ENCODE measurements at regions not wholly inside any gene's neighbourhood (a gene's known extent, or its start where the extent isn't known, plus 50 kb on each side); places are given as distances from the start of the nearest gene placed in this dataset.

- intact Hi-C loops (cut with DNase I) = no loop called here
- Histone ChIP-seq H3K4me1 (ENCODE audit: control insufficient read depth in 2 of 3, insufficient read depth in 2 of 3, low read depth in 1 of 3, low read length in 3 of 3) (peaks cover 0 to 2% (median 0%) of the 10 kb centered on the region in 3 donors), H3K27me3 (ENCODE audit: control insufficient read depth, insufficient read depth, low read length) (no peaks in the 10 kb centered on the region), H3K27ac (ENCODE audit: low read depth in 2 of 2, low read length in 2 of 2) (no peak overlapping the region), H3K9me3 (ENCODE audit: control insufficient read depth in 2 of 3, insufficient read depth in 1 of 3, low read length in 3 of 3) (no peaks in the 10 kb centered on the region), H3K36me3 (ENCODE audit: control insufficient read depth in 2 of 3, insufficient read depth in 3 of 3, low read length in 3 of 3) (no peaks in the 10 kb centered on the region), H3K9ac (ENCODE audit: low read length in 3 of 3) (no peak overlapping the region), H3K4me3 (ENCODE audit: low read length in 3 of 3) (no peak overlapping the region)
- FAIRE-seq (no peak), DNase-seq (no peak)
- no peak for TF ChIP-seq CTCF (IDR thresholded peaks at IDR 0.05; ENCODE audit: borderline replicate concordance, extremely low read depth, insufficient read depth)
Observed at GRCh38 chr15:77811270-77811669, 178.6 kb upstream of the LINGO1 start.

- Histone ChIP-seq H3K4me1 (ENCODE audit: control insufficient read depth in 2 of 3, insufficient read depth in 2 of 3, low read depth in 1 of 3, low read length in 3 of 3) (peaks cover 0 to 2% (median 0%) of the 10 kb centered on the region in 3 donors), H3K4me3 (ENCODE audit: low read length in 3 of 3) (no peak overlapping the region), H3K9ac (ENCODE audit: low read length in 3 of 3) (no peak overlapping the region), H3K27ac (ENCODE audit: low read depth in 2 of 2, low read length in 2 of 2) (no peak overlapping the region), H3K9me3 (ENCODE audit: control insufficient read depth in 2 of 3, insufficient read depth in 1 of 3, low read length in 3 of 3) (no peaks in the 10 kb centered on the region), H3K36me3 (ENCODE audit: control insufficient read depth in 2 of 3, insufficient read depth in 3 of 3, low read length in 3 of 3) (no peaks in the 10 kb centered on the region), H3K27me3 (ENCODE audit: control insufficient read depth, insufficient read depth, low read length) (no peaks in the 10 kb centered on the region)
- peak in 3 of 5 donors; percentile 26 to 71 (median 39) for DNase-seq
- intact Hi-C loops (cut with DNase I) = no loop called here
- TF ChIP-seq CTCF (IDR thresholded peaks at IDR 0.05; ENCODE audit: borderline replicate concordance, extremely low read depth, insufficient read depth) = no peak
- no peak for FAIRE-seq
Observed at GRCh38 chr15:77810130-77810571, 177.4 kb upstream of the LINGO1 start.

GRCh38 chr15:77808581-77809177 is 176.0 kb upstream of the LINGO1 start:
- Histone ChIP-seq H3K27ac (ENCODE audit: low read depth in 2 of 2, low read length in 2 of 2) (no peak overlapping the region), H3K27me3 (ENCODE audit: control insufficient read depth, insufficient read depth, low read length) (no peaks in the 10 kb centered on the region), H3K9ac (ENCODE audit: low read length in 3 of 3) (no peak overlapping the region), H3K36me3 (ENCODE audit: control insufficient read depth in 2 of 3, insufficient read depth in 3 of 3, low read length in 3 of 3) (no peaks in the 10 kb centered on the region), H3K4me3 (ENCODE audit: low read length in 3 of 3) (no peak overlapping the region), H3K9me3 (ENCODE audit: control insufficient read depth in 2 of 3, insufficient read depth in 1 of 3, low read length in 3 of 3) (no peaks in the 10 kb centered on the region), H3K4me1 (ENCODE audit: control insufficient read depth in 2 of 3, insufficient read depth in 2 of 3, low read depth in 1 of 3, low read length in 3 of 3) (peaks cover 0 to 2% (median 0%) of the 10 kb centered on the region in 3 donors)
- no peak for TF ChIP-seq CTCF (IDR thresholded peaks at IDR 0.05; ENCODE audit: borderline replicate concordance, extremely low read depth, insufficient read depth)
- FAIRE-seq (no peak), DNase-seq (no peak)
- intact Hi-C loops (cut with DNase I) = no loop called here

- DNase-seq (no peak), FAIRE-seq (no peak)
- no peak for TF ChIP-seq CTCF (IDR thresholded peaks at IDR 0.05; ENCODE audit: borderline replicate concordance, extremely low read depth, insufficient read depth)
Observed at GRCh38 chr15:77808075-77808474, 175.4 kb upstream of the LINGO1 start.

More at GRCh38 chr15:77808075-77808474, 175.4 kb upstream of the LINGO1 start:
- no peaks in the 10 kb centered on the region for H3K27me3 ChIP-seq (ENCODE audit: control insufficient read depth, insufficient read depth, low read length)
- no peak overlapping the region for H3K9ac ChIP-seq (ENCODE audit: low read length in 3 of 3)
- no peak overlapping the region for H3K27ac ChIP-seq (ENCODE audit: low read depth in 2 of 2, low read length in 2 of 2)
- intact Hi-C loops (cut with DNase I) = no loop called here
- H3K4me1 ChIP-seq (ENCODE audit: control insufficient read depth in 2 of 3, insufficient read depth in 2 of 3, low read depth in 1 of 3, low read length in 3 of 3) = peaks cover 0 to 2% (median 0%) of the 10 kb centered on the region in 3 donors
- no peaks in the 10 kb centered on the region for H3K9me3 ChIP-seq (ENCODE audit: control insufficient read depth in 2 of 3, insufficient read depth in 1 of 3, low read length in 3 of 3)
- no peaks in the 10 kb centered on the region for H3K36me3 ChIP-seq (ENCODE audit: control insufficient read depth in 2 of 3, insufficient read depth in 3 of 3, low read length in 3 of 3)
- H3K4me3 ChIP-seq (ENCODE audit: low read length in 3 of 3) = no peak overlapping the region

All from kidney (tissue), 13 donors.